Mucosa of descending colon (tissue), 3 donors: ENCODE measurements at regions not wholly inside any gene's neighbourhood (a gene's known extent, or its start where the extent isn't known, plus 50 kb on each side); places are given as distances from the start of the nearest gene placed in this dataset.
A peak's percentile ranks its signal among the peaks of the same experiment; 100 is the strongest.

Source experiments
- ATAC-seq: fragments of 200-7000 bp; cut with Tn5 transposase; one replicate; pipeline ENCODE4 v1.9.1; 2020; ENCODE audit warnings: mild to moderate bottlenecking, moderate library complexity
- DNase-seq, 3 donors: peaks; one replicate each; pipeline ENCODE4 v3.0.0-alpha.2; 2020
- H3K36me3 ChIP-seq: fragments of 200-600 bp; one replicate; pipeline ENCODE4 v1.8.0; 2021; ENCODE audit warnings: low read depth, mild to moderate bottlenecking
- H3K4me1 ChIP-seq: fragments of 200-600 bp; one replicate; pipeline ENCODE4 v1.8.0; 2021; ENCODE audit warnings: low read depth, mild to moderate bottlenecking
- H3K4me3 ChIP-seq: fragments of 200-600 bp; one replicate; pipeline ENCODE4 v1.8.0; 2021; ENCODE audit warnings: mild to moderate bottlenecking
- H3K9me3 ChIP-seq: fragments of 200-600 bp; one replicate; pipeline ENCODE4 v1.8.0; 2021; ENCODE audit warnings: mild to moderate bottlenecking
- intact Hi-C, 2 donors: fragments of 100-400 bp; cut with DNase I in 1 of 2; cut with micrococcal nuclease in 1 of 2; formaldehyde crosslinking; loops; one replicate each; pipeline versions ENCODE4 v1.11.0 to v1.11.1; 2022; cut with DNase I, micrococcal nuclease
- TF ChIP-seq, protein P1 (sequence below): fragments of 200-600 bp; IDR thresholded peaks from one replicate; pipeline ENCODE4 v1.8.0; 2022; ENCODE audit warnings: antibody characterized with exemption, mild to moderate bottlenecking
- donor health status: DM: no; HTN: no; CAD: no; lungs with moderate emphysema.
- donor health status: DM: no; HTN: no; CAD: no.
- donor health status: DM: no; HTN: yes; CAD: no.

DNA sequence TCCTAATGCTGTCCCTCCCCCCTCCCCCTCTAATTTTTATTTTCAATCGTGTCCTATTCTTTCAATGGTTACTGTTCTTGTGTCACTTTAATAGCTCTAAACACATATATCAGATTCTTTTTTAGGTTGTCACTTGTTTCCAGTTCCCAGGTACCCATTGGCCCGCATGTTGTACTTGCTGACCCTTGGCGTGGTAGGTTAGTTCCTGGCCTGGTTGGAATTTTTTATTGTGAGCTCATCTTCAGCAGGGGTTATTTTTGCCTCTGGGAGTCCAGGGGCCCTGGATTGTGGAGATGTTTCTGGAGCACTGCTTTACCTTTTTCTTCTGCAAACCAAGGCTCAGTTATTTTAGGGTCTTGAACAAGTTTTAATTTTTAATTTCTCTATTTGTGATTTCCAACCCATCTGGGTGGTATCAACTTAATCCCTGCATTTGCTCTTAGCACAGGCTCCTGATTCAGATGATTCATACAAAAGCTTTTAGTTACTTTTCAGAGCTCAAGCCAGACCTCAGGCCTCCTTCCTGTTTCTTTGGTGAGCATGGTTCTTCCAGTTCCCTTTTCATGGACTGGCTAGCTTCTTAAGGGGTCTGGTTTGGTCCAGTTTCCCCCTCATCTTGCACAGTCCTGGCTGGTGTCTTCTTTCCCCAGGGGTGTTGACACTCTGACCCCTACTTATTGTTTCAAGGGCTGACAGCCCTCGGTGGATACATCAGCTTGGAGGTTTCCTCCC, 220.5 kb downstream of the TM9SF2 start:
- Histone ChIP-seq H3K36me3 (no peaks in the 10 kb centered on the region), H3K4me3 (no peak overlapping the region), H3K9me3 (no peaks in the 10 kb centered on the region), H3K4me1 (no peaks in the 10 kb centered on the region)
- TF ChIP-seq, protein P1, sequence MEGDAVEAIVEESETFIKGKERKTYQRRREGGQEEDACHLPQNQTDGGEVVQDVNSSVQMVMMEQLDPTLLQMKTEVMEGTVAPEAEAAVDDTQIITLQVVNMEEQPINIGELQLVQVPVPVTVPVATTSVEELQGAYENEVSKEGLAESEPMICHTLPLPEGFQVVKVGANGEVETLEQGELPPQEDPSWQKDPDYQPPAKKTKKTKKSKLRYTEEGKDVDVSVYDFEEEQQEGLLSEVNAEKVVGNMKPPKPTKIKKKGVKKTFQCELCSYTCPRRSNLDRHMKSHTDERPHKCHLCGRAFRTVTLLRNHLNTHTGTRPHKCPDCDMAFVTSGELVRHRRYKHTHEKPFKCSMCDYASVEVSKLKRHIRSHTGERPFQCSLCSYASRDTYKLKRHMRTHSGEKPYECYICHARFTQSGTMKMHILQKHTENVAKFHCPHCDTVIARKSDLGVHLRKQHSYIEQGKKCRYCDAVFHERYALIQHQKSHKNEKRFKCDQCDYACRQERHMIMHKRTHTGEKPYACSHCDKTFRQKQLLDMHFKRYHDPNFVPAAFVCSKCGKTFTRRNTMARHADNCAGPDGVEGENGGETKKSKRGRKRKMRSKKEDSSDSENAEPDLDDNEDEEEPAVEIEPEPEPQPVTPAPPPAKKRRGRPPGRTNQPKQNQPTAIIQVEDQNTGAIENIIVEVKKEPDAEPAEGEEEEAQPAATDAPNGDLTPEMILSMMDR = no peak
- no peak for ATAC-seq
- intact Hi-C loops = no loop called here
- DNase-seq = no peak

DNA sequence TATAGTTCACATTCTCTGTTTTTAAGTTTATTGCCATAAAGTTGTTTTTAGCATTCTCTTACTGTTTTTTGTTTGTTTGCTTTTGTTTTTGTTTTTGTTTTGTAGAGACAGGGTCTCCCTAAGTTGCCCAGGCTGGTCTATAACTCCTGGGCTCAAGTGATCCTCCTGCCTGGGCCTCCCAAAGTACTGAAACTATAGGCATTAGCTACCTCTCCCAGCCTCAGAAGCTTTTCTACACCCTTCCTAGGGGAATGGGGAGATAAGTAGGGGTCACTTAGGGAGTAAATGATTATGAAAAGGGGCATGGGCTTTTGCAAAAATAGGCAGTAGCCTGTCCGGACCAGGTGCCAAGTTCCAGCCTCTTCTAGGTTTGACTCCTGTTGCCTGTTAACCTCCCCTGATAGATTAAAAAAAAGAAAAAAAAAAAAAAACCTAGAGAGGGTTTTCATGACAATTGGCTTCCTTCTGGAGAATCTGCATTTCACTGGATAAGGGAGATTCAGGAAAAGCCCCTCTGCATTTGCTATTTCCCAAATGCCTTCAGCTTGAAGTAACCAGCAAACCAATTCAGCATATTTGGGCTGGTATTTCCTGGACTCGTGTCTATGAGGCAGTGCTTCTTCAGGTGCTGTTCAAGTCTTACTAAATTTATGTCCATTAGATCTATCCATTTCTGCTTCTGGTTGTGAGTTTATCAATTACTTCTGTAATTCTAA, 216.8 kb downstream of the TM9SF2 start:
- DNase-seq = no peak
- Histone ChIP-seq H3K9me3 (no peaks in the 10 kb centered on the region), H3K36me3 (no peaks in the 10 kb centered on the region), H3K4me3 (no peak overlapping the region), H3K4me1 (no peaks in the 10 kb centered on the region)
- intact Hi-C loops = no loop called here
- ATAC-seq = no peak
- TF ChIP-seq, protein P1 = no peak

DNA sequence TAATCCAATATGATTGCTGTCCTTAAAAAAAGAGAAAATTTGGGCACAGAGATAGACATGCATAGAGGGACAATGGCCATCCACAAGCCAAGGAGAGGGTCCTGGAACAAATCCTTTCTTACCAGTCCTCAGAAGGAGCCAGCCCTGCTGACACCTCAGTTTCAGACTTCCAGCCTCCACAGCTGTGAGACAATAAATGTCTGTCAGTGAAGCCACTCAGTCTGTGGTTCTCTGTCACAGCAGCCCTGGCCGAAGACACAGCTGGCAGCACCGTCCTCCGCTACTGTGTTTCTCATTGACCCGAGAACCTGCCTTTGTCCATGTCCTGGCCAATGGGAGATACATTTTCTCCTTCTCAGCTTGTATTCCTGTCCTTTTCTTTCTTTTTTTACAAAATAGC, 207.9 kb downstream of the TM9SF2 start:
- Histone ChIP-seq H3K9me3 (no peaks in the 10 kb centered on the region), H3K4me3 (no peak overlapping the region), H3K4me1 (no peaks in the 10 kb centered on the region), H3K36me3 (no peaks in the 10 kb centered on the region)
- TF ChIP-seq, protein P1 = no peak
- intact Hi-C loops = no loop called here
- ATAC-seq = no peak
- DNase-seq = no peak

DNA sequence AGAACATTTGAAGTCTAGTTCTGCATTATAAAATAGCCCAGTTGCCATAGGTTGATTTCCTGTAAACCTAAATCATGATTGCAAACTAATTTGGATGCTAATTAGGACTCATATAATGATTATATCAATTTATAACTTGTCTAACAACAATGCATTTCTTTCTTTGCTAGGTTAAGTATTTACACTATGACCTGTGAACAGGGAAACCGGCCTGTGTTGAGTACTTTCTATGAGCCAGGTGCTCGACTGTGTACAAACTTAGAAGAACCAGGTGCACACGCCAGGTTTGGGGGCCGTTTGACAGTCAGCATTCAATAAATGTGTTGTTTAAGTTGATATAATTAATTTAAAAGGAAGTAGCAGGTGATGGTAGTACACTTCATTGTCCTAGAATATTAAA, 203.1 kb downstream of the TM9SF2 start:
- TF ChIP-seq, protein P1 = no peak
- peak; percentile 74 for ATAC-seq
- H3K4me3 ChIP-seq = no peak overlapping the region
- H3K4me1 ChIP-seq = no peaks in the 10 kb centered on the region
- no peak for DNase-seq
- intact Hi-C loops = no loop called here
- no peaks in the 10 kb centered on the region for H3K9me3 ChIP-seq
- H3K36me3 ChIP-seq = no peaks in the 10 kb centered on the region

DNA sequence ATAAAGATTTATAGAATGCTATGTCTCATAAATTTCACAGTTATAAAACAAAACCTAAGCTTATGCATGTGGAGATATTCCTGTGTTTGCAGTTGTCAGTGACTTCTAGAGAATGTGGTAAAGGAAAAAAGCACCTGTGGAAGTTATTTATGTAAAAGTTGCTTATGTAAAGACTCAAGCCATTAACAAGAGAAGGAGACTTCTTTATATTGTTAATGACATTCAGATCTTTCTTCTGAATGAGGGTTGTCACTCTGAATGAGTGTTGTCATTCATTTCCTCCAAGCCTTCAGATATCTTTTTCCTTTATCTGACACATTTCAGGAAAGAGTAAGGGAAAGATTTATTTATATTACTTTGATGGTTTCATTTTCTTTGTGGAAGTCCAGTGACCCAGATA, 202.6 kb downstream of the TM9SF2 start:
- TF ChIP-seq, protein P1 = no peak
- Histone ChIP-seq H3K36me3 (no peaks in the 10 kb centered on the region), H3K4me3 (no peak overlapping the region), H3K9me3 (no peaks in the 10 kb centered on the region), H3K4me1 (no peaks in the 10 kb centered on the region)
- peak; percentile 14 for ATAC-seq
- intact Hi-C loops = no loop called here
- no peak for DNase-seq
